T-helper 2 cell treated with Interferon-gamma antibody and Interleukin-4, amounts not matched to agents 100 ng/mL and 5 ng/mL, for 36 hours (primary cell): ENCODE measurements at regions not wholly inside any gene's neighbourhood (a gene's known extent, or its start where the extent isn't known, plus 50 kb on each side); places are given as distances from the start of the nearest gene placed in this dataset.
"Not testable (repeated sequence)": the region's sequence is repeated elsewhere in the genome, so short reads cannot be mapped to it uniquely, and the experiment has no call there.

Experiments
- intact Hi-C: fragments of 100-400 bp; cut with micrococcal nuclease; formaldehyde crosslinking; loops from one replicate; pipeline ENCODE4 v1.15.1; 2023

GRCh38 chr14:105885561-105886320, 359.4 kb downstream of the TMEM121 start:
- intact Hi-C loops = no loop called here

- intact Hi-C loops = not testable (repeated sequence)
Observed at GRCh38 chr14:105886791-105887191, 360.4 kb downstream of the TMEM121 start.

GRCh38 chr14:105887692-105888091, 361.3 kb downstream of the TMEM121 start:
- intact Hi-C loops = no loop called here

GRCh38 chr14:105888151-105888550, 361.8 kb downstream of the TMEM121 start:
- intact Hi-C loops = no loop called here

- intact Hi-C loops = no loop called here
Observed at GRCh38 chr14:105888784-105889665, 362.6 kb downstream of the TMEM121 start.

- intact Hi-C loops = no loop called here
Observed at GRCh38 chr14:105889666-105890473, 363.5 kb downstream of the TMEM121 start.

GRCh38 chr14:105890474-105891220, 364.3 kb downstream of the TMEM121 start:
- intact Hi-C loops = no loop called here

- intact Hi-C loops = no loop called here
Observed at GRCh38 chr14:105891221-105891602, 364.8 kb downstream of the TMEM121 start.

GRCh38 chr14:105891631-105892452, 365.5 kb downstream of the TMEM121 start:
- intact Hi-C loops = no loop called here

GRCh38 chr14:105892453-105893441, 366.4 kb downstream of the TMEM121 start:
- intact Hi-C loops = not testable (repeated sequence)

- intact Hi-C loops = not testable (repeated sequence)
Observed at GRCh38 chr14:105893686-105894085, 367.3 kb downstream of the TMEM121 start.

- intact Hi-C loops = no loop called here
Observed at GRCh38 chr14:105894125-105894977, 368.0 kb downstream of the TMEM121 start.

GRCh38 chr14:105894978-105895881, 368.8 kb downstream of the TMEM121 start:
- intact Hi-C loops = loop anchor here (5.0 kb wide), 1 partner anchor 33 kb away; no protein-coding TSS in a partner anchor

GRCh38 chr14:105896206-105896605, 369.8 kb downstream of the TMEM121 start:
- intact Hi-C loops = loop anchor here (5.0 kb wide), 1 partner anchor 34 kb away; no protein-coding TSS in a partner anchor

GRCh38 chr14:105896961-105897724, 370.8 kb downstream of the TMEM121 start:
- intact Hi-C loops = loop anchor here (5.0 kb wide), 1 partner anchor 35 kb away; no protein-coding TSS in a partner anchor

- intact Hi-C loops = loop anchor here (5.0 kb wide), 1 partner anchor 35 kb away; no protein-coding TSS in a partner anchor
Observed at GRCh38 chr14:105897725-105898113, 371.3 kb downstream of the TMEM121 start.
